Stimulated activated CD8-positive, alpha-beta memory T cell treated with anti-CD3 and anti-CD28 coated beads, Interleukin-12 subunit alpha, Interleukin-12 subunit beta, amount 100 ng/mL, for 24 hours (primary cell): ENCODE measurements at regions not wholly inside any gene's neighbourhood (a gene's known extent, or its start where the extent isn't known, plus 50 kb on each side); places are given as distances from the start of the nearest gene placed in this dataset.
"Not testable (repeated sequence)": the region's sequence is repeated elsewhere in the genome, so short reads cannot be mapped to it uniquely, and the experiment has no call there.

ENCODE experiments used
- DNase-seq: peaks from one replicate; pipeline ENCODE4 v3.0.0-alpha.2; 2020; ENCODE audit errors: extremely low read depth

DNA sequence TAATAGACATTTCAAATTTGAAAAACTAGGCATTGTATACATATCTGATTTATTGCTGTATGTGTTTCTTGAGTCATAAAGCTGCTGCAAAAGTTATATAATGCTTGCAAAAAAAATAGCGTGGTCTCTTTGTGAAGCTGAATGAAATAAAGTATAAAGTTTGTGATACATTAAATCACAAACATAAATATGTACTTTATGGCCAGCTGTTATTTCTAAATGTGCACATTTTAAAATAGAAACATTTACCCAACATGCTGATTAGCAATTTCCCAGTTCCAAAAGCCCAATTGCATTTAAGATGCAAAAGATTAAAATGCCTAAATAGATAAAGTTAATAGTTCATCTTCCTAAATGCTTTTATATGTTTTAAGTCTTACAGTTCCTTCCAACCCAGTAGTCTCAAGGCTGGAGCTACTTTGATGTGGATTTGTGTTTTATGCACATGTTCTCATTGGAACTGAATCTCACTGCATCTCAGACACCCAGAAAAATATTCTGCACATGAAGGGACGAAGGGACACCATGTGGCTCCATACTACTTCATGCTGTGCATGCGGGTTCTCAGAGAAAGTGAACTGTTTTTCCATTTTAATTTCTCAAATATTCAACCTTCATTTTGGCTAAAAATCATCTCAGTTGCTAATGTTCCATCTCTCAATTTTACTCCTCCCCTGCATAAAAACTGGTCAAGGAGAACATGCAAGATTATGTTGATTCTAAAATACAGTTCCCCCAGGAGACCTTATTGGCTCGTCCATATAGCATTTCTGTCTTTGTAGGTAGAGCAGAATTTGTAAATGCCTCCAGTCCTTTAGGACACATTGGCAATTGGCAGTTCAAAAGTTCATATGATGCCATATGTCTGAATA lies 304.6 kb downstream of the MTX2 start:
- no peak for DNase-seq

DNA sequence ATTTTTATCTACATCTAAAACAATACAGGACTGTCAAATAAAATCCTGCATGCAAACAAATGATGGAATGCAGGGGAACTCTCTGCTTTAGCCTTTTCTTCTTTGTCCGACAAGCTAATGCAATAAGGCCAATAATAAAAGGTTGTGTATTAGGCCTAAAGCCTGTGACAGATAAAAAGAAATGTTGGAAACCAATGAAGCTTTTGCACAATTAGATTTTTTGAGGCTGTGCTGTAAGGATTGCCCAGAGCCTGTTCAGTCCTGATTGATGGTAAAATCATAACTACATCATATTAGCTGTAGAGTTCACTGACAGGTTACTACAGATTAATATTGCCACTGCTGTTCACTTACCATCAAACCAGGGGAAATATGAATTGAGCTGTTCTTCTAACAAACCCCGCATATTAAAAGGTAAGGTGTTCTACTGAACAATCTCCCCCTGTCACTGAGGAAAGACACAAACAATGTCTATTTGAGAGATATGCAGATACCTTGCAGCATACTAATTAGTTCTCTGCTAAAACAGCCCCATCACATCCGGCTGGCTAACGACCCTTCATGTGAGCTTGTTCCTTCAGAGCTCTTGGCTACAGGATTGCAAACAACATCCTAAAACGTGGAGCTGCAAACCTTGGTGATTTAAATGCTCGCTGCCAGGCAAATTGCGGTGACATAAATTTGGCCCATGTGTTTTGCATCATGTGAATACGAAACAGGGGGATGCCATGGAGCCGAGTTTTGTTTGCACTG lies 305.4 kb downstream of the MTX2 start:
- no peak for DNase-seq

DNA sequence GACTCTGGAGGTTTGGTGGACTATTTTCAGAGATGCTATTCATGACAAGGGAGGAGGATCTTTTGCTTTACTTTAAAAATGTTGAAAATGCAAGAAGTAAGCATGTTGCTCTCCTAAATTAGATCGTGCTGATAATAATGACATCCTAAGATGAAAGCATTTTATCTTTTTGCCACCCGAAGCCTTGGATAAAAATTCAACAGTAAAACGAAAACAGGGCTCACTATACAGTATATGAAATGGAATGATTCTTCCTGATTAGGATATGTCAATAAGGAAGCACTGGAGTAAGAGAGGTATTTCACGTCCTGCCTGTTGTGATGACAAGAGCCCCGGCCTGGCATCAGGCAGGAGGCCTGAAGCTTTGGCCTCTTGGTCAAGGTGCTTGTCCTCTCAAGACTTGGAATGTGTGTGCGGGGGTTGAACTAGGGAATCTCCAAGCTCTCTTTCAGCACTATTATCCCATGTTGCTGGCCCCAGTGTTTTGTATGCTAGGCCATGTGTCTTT lies 306.0 kb downstream of the MTX2 start:
- no peak for DNase-seq

DNA sequence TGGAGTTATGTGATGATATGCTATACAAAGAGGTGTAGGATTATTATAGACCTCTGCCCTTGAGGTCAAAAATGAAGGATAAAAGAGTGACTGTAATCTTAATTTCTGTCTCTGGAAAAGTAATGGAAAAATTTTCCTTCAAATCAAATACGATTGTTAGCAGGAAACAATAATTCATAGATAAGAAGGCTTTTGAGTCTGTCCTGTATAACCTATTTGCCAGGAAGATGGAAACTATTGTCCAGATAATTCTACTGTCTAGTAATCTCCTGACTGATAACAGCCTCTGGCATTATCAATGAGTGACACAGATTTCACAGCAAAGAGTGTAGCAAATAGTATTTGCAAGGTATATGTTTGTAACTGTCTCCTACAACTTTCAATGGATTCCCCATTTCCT lies 307.8 kb downstream of the MTX2 start:
- DNase-seq = no peak

DNA sequence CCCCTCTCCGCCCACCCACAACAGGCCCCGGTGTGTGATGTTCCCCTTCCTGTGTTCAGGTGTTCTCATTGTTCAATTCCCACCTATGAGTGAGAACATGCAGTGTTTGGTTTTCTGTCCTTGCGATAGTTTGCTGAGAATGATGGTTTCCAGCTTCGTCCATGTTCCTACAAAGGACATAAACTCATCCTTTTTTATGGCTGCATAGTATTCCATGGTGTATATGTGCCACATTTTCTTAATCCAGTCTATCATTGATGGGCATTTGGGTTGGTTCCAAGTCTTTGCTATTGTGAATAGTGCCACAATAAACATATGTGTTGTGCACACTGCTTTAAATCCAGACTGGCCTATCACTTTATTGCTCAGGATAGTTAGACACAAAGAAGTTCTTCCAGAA lies 309.1 kb downstream of the MTX2 start:
- DNase-seq = not testable (repeated sequence)

DNA sequence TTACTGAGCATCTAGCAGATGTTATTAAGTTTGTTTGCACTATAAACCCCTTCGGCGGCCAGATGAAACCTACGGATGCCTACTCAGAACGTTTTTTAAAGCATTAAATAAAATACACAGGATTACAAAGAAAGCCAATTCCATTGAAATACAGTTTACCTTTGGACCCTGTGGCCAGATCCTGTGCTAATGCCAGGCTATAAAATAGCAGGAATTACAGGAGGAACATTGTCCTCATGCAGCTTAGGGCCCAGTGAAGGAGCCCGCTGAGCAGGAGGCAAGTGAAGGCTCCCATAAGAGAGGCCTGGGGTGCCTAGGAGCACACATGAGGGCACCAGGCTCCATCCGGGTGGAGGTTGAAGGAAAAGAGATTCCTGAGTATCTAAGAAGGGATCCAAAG lies 310.4 kb downstream of the MTX2 start:
- DNase-seq = no peak

DNA sequence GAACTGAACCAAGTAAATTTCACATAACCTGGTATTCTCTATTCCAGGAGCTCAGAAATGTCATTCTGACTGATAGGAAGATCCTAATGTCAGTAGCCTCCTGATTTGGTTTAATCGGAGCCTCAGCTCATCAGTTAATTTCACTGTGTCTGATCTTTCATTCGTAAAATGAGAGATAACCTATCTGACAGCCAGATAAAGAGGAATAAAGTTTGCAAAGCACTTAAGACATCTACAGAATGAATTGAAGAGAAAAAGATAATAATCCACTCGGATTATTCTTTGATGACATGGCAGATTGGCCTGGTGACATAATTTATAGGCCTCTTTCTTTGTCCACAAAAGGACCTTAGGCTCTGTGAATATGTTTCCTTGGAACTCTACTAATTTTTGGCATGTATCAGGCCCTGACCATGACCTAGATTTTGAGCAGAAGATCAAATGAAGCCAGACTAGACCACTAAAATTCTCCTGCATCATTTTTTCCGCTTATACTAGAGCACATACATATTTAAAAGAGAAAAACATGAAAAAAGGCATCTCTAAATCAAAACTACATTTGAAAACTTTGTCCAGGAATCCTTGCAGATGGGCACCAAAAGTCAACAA lies 312.4 kb downstream of the MTX2 start:
- no peak for DNase-seq

DNA sequence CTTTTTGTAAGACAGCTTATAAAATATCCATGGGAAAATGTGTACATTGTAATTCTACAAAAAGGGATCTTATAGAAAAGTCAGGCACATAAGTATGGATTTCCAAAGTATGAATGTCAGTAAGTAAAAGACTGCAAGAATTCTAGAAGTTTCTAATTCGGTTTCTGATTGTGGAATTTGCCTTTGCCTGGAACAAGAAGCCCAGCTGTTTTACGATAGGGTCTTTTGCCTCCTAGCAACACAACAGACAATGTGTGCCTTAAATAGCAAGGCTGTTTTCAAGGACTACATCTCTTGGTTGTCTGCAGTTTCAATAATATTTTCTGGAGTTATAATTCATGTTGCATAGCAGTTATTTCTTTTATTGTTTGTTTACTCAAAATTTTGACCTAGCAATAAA lies 312.9 kb downstream of the MTX2 start:
- no peak for DNase-seq

DNA sequence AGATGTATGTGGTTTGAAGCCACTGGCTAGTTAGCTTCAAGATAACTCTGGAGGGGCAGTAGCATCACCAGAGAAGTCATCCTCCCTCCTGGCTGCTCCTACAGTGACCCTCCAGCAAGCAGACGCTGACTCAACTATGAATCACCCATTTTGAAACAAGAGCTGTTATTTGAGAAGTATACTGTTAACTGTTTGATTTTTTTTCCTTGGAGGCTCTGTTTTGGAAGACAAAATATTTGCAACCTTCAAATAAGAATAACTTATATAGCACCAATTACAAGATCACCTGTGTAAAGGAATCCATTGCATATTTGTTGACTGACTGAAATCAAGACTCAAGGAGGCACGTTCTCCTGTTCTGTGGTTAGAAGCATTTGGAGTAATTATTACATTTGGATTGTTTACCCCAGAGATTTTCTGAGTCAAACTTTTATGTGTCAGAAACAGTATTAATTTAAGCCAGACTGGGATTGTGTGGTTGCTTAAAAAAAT lies 313.8 kb downstream of the MTX2 start:
- DNase-seq = no peak

DNA sequence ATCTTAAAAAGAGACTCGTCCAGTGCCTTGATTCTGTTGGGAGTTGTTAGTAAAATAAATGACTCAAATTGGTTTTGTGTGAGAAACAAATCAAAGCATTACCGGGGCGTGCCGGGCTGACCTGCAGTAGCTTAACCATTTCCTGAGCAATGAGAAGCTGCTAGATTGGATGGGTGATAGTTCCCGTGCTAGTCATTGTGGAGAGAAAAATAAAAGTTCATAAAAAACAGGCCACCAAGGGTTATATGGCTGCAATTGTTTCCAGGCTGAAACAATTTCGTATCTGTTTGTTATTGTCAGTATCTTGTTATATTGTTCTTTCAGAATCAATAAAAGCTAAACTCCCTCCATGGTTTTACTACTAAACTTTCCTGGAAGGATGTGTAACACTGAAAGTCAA lies 314.4 kb downstream of the MTX2 start:
- DNase-seq = no peak

DNA sequence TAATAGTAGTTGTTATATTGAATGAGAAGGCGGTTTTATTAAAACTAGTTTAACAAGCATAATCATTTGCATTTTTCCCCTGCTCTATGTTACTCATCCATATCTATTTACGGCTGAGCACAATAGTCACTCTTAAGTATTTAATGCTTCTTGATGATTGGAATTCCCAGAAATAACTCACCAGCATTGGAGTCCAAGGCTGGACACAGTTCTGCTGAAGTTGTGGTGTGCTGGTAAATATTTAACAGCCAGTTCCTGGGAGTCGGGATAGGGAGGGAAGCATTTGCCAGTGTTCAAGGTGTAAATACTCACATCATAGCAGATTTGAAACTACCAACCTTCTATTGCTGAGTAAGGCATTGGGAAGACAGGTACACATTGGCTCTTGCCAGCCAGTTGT lies 315.1 kb downstream of the MTX2 start:
- no peak for DNase-seq

DNA sequence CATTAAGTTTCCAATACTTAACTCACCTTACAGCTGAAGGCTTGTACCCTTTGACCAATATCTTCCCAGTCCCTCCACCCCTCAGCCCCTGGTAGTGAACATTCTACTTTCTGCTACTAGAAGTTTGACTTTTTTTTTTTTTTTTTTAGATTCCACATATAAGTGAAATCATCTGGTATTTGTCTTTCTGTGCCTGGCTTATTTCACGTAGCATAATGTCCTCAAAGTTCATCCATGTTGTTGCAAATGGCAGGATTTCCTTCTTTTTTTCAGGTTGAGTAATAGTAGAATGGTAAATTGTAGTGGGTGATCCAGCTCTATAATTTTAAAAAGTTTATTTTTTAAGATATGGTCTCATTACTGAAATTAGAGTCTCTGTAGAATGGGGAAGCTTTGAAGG lies 316.0 kb downstream of the MTX2 start:
- no peak for DNase-seq

DNA sequence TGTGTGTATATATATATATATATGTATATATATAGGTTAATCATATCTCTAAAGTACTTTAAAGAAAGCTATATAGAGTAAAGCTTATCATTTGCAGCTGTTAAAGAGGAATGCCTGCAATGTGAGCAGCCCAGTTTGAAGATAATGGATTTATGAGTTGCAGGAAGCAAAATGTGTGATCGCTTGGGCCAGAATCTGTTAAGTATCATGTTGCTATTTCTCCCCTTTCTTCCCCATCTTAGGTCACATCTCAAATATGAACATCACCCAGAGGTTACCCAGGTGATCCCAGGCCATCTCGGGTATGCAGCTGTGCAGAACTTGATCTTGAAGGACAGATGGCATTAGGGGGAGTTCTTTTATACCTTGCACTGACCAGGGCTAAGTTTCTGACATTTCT lies 316.5 kb downstream of the MTX2 start:
- no peak for DNase-seq

DNA sequence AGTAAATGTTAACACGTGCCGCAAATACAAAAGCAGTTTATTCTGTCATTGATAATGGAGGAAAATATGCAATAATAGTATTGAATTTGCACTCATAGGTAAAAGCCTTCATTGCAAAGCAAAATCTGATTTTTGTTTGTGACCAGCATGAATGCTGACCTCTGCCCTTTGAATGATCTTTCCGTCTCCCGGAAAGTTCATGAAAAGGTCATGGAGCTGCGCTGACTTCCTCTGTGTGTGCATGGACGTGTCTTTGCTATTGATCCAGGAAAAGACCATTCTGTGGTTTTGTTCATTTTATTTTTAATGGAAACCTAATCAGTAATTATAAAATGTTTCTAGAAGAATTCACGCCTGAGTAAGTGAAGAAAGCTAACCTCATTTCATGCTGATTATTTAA lies 320.0 kb downstream of the MTX2 start:
- no peak for DNase-seq

DNA sequence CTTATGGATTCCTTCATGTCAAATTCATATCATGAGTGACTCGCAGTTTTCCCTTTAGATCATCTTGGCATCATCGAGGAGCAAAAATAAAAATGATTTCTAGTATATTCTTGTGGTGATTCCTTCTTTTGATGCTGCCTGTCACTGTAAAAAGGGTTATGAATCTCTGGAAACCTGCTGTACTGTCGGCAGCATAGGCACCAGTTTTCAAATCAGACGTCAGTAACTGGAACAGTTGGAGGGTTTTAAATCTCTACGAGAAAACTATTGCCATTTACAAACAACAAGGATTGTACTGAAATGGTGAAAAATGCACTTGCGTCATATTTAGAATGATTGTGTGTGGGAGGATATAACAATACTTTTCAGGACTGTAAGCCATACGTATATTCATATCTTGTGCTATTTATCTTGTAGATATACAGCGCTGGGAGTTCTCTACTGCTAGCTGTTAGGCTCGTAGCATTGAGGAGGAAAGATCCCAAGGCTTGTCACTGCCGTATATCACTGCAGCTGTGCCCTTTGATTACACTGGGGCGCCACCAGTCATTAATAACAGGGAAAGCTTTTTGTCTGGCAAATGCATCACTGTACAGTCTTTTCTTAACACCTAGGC lies 320.7 kb downstream of the MTX2 start:
- no peak for DNase-seq

DNA sequence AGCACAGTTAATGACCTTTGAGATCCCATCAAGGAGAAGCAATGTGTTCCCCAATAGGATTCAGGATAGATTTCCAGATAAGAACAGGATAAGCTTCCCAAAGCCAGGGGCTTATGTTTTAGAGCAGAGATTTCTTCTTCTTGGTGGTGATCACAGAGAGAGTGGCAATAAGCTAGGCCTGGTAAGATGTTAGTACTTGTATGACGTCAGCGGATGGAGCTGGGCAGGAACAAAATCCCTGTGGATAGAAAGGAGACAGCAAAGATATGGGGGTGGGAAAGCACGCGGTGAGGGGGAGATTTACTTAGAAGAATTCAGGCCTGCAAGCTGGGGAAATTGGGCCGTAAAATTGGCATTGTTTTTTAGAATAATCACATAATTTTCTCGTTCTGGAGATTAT lies 323.0 kb downstream of the MTX2 start:
- no peak for DNase-seq

DNA sequence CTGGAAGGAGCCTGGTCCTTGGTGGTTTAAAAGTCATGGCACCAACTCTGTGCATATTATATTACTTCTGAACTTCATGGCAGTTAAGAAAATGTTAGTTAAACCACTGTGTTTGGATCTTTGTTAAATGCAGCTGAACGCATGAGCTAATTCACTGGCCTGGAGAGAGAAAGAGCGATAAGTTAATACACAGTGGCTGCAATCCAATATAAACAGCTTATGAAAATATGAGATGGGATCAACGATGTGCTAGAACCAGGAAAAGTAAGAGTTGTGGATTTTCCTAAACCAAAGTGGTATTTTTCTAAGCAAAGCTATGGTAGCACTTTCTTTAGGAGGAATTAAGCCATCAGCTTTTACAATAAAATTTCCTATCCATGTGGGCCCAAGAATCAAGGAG lies 326.7 kb downstream of the MTX2 start:
- DNase-seq = no peak

DNA sequence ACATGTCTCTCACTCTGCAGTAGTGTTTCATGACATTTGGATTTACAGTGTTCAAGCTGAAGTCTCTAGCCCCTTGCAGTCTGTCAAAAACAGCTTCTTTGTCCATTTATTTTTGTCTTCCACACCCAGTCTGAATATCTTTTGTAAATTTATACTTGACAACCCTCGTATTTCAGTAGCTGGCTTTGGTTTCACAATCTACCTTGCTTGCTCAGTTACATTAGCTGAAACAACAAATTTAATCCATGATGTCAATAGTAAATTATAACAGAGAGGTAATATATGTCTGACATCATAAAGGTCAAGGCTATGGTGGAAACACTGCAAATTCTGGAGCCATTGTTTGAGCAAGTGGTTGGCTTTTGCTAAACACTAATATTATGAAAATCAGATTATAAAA lies 328.7 kb downstream of the MTX2 start:
- no peak for DNase-seq

DNA sequence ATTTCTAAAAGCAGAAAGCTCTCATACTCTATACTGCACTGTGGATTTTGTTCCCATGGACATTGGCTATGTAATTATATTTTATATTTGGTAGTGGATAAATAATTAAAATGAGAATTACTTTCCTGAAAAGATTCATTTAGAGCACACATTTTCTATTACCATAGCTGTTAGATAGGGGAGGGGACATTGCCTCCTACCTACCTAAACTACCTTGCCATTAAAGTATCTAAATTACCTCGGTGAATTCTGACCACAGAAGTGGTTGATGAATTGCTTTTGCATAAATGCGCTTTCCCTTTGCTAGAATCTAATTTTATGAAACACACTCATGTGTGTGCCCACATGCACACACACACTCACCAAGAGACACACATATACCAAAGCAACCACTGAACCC lies 329.1 kb downstream of the MTX2 start:
- DNase-seq = no peak

DNA sequence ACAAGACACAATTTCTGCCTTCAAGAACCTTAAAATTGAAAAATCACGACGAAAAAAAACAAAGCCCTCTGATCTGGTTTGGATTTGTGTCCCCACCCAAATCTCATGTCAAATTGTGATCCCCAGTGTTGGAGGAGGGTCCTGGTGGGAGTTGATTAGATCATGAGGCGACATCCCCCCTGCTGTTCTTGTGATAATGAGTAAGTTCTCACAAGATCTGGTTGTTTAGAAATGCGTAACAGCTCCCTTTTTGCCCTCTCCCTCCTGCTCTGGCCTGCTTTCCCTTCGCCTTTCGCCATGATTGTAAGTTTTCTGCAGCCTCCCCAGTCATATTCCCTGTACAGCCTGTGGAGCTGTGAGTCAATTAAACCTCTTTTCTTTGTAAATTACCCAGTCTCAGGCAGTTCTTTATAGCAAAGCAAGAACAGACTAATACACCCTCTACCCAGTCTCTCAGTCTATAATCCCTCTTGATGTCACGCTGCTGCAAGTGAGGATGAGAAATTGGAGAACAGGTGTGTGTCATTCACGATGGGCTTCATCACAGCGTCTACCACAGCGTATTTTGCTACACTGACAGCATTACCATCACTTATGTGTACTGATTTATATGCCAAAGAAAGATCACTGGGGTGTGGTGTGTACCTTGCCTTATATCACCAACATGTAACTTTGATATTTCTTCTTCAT lies 330.7 kb downstream of the MTX2 start:
- no peak for DNase-seq

DNA sequence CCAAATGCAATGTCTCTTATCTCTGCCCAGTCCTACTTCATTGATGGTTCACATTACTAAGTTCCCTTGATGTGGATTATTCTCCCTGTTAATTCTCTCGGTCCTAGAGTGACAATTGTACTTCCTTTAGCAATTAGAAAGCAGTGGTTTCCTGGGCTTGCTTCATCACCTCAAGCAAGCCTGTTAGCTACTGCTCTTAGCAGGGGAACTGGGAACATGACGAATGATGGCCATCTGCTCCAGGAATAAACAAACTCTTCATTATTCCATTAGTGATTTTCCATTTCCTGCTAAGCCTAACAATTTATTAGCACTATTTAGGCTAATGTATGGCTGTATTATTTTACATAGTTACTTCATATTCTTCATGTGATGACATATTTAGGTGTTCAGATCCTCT lies 331.8 kb downstream of the MTX2 start:
- no peak for DNase-seq

DNA sequence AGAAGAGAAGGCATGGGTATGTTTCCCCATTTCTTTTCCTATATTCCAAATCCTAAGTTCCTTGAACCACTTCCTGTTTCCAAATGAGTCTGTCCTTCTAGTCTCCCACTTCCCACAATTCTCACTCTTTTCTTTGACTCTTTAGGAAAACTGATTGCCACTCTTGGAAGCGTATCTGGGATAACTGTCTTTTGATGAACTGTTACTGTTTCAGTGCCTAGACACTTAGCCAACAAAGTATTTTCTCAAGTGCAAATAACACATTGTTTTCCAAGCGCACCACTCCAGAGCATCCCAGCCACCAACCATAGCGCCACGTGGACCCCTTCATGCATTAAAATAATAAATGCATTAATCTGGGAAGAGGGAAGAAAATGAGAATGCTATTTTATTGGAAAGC lies 342.8 kb downstream of the MTX2 start:
- DNase-seq = no peak
